ENCODE measurements at regions not wholly inside any gene's neighbourhood (a gene's known extent, or its start where the extent isn't known, plus 50 kb on each side); places are given as distances from the start of the nearest gene placed in this dataset.
"Not testable (repeated sequence)": the region's sequence is repeated elsewhere in the genome, so short reads cannot be mapped to it uniquely, and the experiment has no call there.

GRCh38 chr14:53723221-53723620 lies 233.4 kb downstream of the BMP4 start:
- H3K4me3 ChIP-seq (ENCODE audit: insufficient read depth, low read depth, low read length, poor library complexity, severe bottlenecking): no peak overlapping the region
- H3K36me3 ChIP-seq (ENCODE audit: control insufficient read depth, insufficient read depth, low read length): no peaks in the 10 kb centered on the region
- H3K27ac ChIP-seq (ENCODE audit: insufficient read depth, low read length, poor library complexity, severe bottlenecking): no peak overlapping the region
- no peaks in the 10 kb centered on the region for H3K9me3 ChIP-seq (ENCODE audit: control insufficient read depth, low read length)
- DNase-seq: no peak
- H3K4me1 ChIP-seq (ENCODE audit: control insufficient read depth, insufficient read depth, low read length, poor library complexity, severe bottlenecking): no peaks in the 10 kb centered on the region
- no peaks in the 10 kb centered on the region for H3K27me3 ChIP-seq (replicated peaks; ENCODE audit: control insufficient read depth, insufficient read depth, low read length, poor library complexity, severe bottlenecking)

- H3K36me3 ChIP-seq (ENCODE audit: control insufficient read depth, insufficient read depth, low read length): no peaks in the 10 kb centered on the region
- H3K9me3 ChIP-seq (ENCODE audit: control insufficient read depth, low read length): no peaks in the 10 kb centered on the region
- no peak overlapping the region for H3K27ac ChIP-seq (ENCODE audit: insufficient read depth, low read length, poor library complexity, severe bottlenecking)
- H3K4me1 ChIP-seq (ENCODE audit: control insufficient read depth, insufficient read depth, low read length, poor library complexity, severe bottlenecking): no peaks in the 10 kb centered on the region
- DNase-seq: no peak
- no peak overlapping the region for H3K4me3 ChIP-seq (ENCODE audit: insufficient read depth, low read depth, low read length, poor library complexity, severe bottlenecking)
- H3K27me3 ChIP-seq (replicated peaks; ENCODE audit: control insufficient read depth, insufficient read depth, low read length, poor library complexity, severe bottlenecking): no peaks in the 10 kb centered on the region
These were observed 237.1 kb downstream of the BMP4 start for GRCh38 chr14:53719536-53719935.

- H3K36me3 ChIP-seq (ENCODE audit: control insufficient read depth, insufficient read depth, low read length): no peaks in the 10 kb centered on the region
- no peak for DNase-seq
- H3K9me3 ChIP-seq (ENCODE audit: control insufficient read depth, low read length): no peaks in the 10 kb centered on the region
- no peaks in the 10 kb centered on the region for H3K4me1 ChIP-seq (ENCODE audit: control insufficient read depth, insufficient read depth, low read length, poor library complexity, severe bottlenecking)
- no peaks in the 10 kb centered on the region for H3K27me3 ChIP-seq (replicated peaks; ENCODE audit: control insufficient read depth, insufficient read depth, low read length, poor library complexity, severe bottlenecking)
- no peak overlapping the region for H3K27ac ChIP-seq (ENCODE audit: insufficient read depth, low read length, poor library complexity, severe bottlenecking)
- H3K4me3 ChIP-seq (ENCODE audit: insufficient read depth, low read depth, low read length, poor library complexity, severe bottlenecking): no peak overlapping the region
These were observed 240.0 kb downstream of the BMP4 start for GRCh38 chr14:53716578-53716977.

- no peak for DNase-seq
- Histone ChIP-seq H3K27ac (ENCODE audit: insufficient read depth, low read length, poor library complexity, severe bottlenecking) (no peak overlapping the region), H3K4me1 (ENCODE audit: control insufficient read depth, insufficient read depth, low read length, poor library complexity, severe bottlenecking) (no peaks in the 10 kb centered on the region), H3K36me3 (ENCODE audit: control insufficient read depth, insufficient read depth, low read length) (no peaks in the 10 kb centered on the region), H3K4me3 (ENCODE audit: insufficient read depth, low read depth, low read length, poor library complexity, severe bottlenecking) (no peak overlapping the region), H3K27me3 (replicated peaks; ENCODE audit: control insufficient read depth, insufficient read depth, low read length, poor library complexity, severe bottlenecking) (no peaks in the 10 kb centered on the region), H3K9me3 (ENCODE audit: control insufficient read depth, low read length) (no peaks in the 10 kb centered on the region)
These were observed 241.4 kb downstream of the BMP4 start for GRCh38 chr14:53715193-53715721.

- no peaks in the 10 kb centered on the region for H3K4me1 ChIP-seq (ENCODE audit: control insufficient read depth, insufficient read depth, low read length, poor library complexity, severe bottlenecking)
- no peaks in the 10 kb centered on the region for H3K36me3 ChIP-seq (ENCODE audit: control insufficient read depth, insufficient read depth, low read length)
- H3K9me3 ChIP-seq (ENCODE audit: control insufficient read depth, low read length): no peaks in the 10 kb centered on the region
- H3K27ac ChIP-seq (ENCODE audit: insufficient read depth, low read length, poor library complexity, severe bottlenecking): no peak overlapping the region
- no peak overlapping the region for H3K4me3 ChIP-seq (ENCODE audit: insufficient read depth, low read depth, low read length, poor library complexity, severe bottlenecking)
- no peaks in the 10 kb centered on the region for H3K27me3 ChIP-seq (replicated peaks; ENCODE audit: control insufficient read depth, insufficient read depth, low read length, poor library complexity, severe bottlenecking)
- DNase-seq: no peak
These were observed 242.0 kb downstream of the BMP4 start for GRCh38 chr14:53714495-53715192.

GRCh38 chr14:53712901-53713300 lies 243.7 kb downstream of the BMP4 start:
- not testable (repeated sequence) for H3K4me1 ChIP-seq (ENCODE audit: control insufficient read depth, insufficient read depth, low read length, poor library complexity, severe bottlenecking); H3K27ac ChIP-seq (ENCODE audit: insufficient read depth, low read length, poor library complexity, severe bottlenecking); H3K9me3 ChIP-seq (ENCODE audit: control insufficient read depth, low read length); H3K27me3 ChIP-seq (replicated peaks; ENCODE audit: control insufficient read depth, insufficient read depth, low read length, poor library complexity, severe bottlenecking); H3K4me3 ChIP-seq (ENCODE audit: insufficient read depth, low read depth, low read length, poor library complexity, severe bottlenecking); DNase-seq; H3K36me3 ChIP-seq (ENCODE audit: control insufficient read depth, insufficient read depth, low read length)

- no peaks in the 10 kb centered on the region for H3K27me3 ChIP-seq (replicated peaks; ENCODE audit: control insufficient read depth, insufficient read depth, low read length, poor library complexity, severe bottlenecking)
- DNase-seq: no peak
- no peak overlapping the region for H3K27ac ChIP-seq (ENCODE audit: insufficient read depth, low read length, poor library complexity, severe bottlenecking)
- H3K36me3 ChIP-seq (ENCODE audit: control insufficient read depth, insufficient read depth, low read length): no peaks in the 10 kb centered on the region
- H3K4me1 ChIP-seq (ENCODE audit: control insufficient read depth, insufficient read depth, low read length, poor library complexity, severe bottlenecking): no peaks in the 10 kb centered on the region
- H3K4me3 ChIP-seq (ENCODE audit: insufficient read depth, low read depth, low read length, poor library complexity, severe bottlenecking): no peak overlapping the region
- H3K9me3 ChIP-seq (ENCODE audit: control insufficient read depth, low read length): no peaks in the 10 kb centered on the region
These were observed 245.4 kb downstream of the BMP4 start for GRCh38 chr14:53711205-53711604.

- Histone ChIP-seq H3K4me3 (ENCODE audit: insufficient read depth, low read depth, low read length, poor library complexity, severe bottlenecking) (no peak overlapping the region), H3K4me1 (ENCODE audit: control insufficient read depth, insufficient read depth, low read length, poor library complexity, severe bottlenecking) (no peaks in the 10 kb centered on the region), H3K27ac (ENCODE audit: insufficient read depth, low read length, poor library complexity, severe bottlenecking) (no peak overlapping the region), H3K9me3 (ENCODE audit: control insufficient read depth, low read length) (no peaks in the 10 kb centered on the region), H3K27me3 (replicated peaks; ENCODE audit: control insufficient read depth, insufficient read depth, low read length, poor library complexity, severe bottlenecking) (no peaks in the 10 kb centered on the region), H3K36me3 (ENCODE audit: control insufficient read depth, insufficient read depth, low read length) (no peaks in the 10 kb centered on the region)
- no peak for DNase-seq
These were observed 246.0 kb downstream of the BMP4 start for GRCh38 chr14:53710615-53711014.

- Histone ChIP-seq H3K27me3 (replicated peaks; ENCODE audit: control insufficient read depth, insufficient read depth, low read length, poor library complexity, severe bottlenecking) (no peaks in the 10 kb centered on the region), H3K36me3 (ENCODE audit: control insufficient read depth, insufficient read depth, low read length) (no peaks in the 10 kb centered on the region), H3K9me3 (ENCODE audit: control insufficient read depth, low read length) (no peaks in the 10 kb centered on the region), H3K4me3 (ENCODE audit: insufficient read depth, low read depth, low read length, poor library complexity, severe bottlenecking) (no peak overlapping the region), H3K27ac (ENCODE audit: insufficient read depth, low read length, poor library complexity, severe bottlenecking) (no peak overlapping the region), H3K4me1 (ENCODE audit: control insufficient read depth, insufficient read depth, low read length, poor library complexity, severe bottlenecking) (no peaks in the 10 kb centered on the region)
- no peak for DNase-seq
These were observed 247.2 kb downstream of the BMP4 start for GRCh38 chr14:53709381-53709780.

- Histone ChIP-seq H3K36me3 (ENCODE audit: control insufficient read depth, insufficient read depth, low read length) (no peaks in the 10 kb centered on the region), H3K4me3 (ENCODE audit: insufficient read depth, low read depth, low read length, poor library complexity, severe bottlenecking) (no peak overlapping the region), H3K9me3 (ENCODE audit: control insufficient read depth, low read length) (no peaks in the 10 kb centered on the region), H3K4me1 (ENCODE audit: control insufficient read depth, insufficient read depth, low read length, poor library complexity, severe bottlenecking) (no peaks in the 10 kb centered on the region), H3K27ac (ENCODE audit: insufficient read depth, low read length, poor library complexity, severe bottlenecking) (no peak overlapping the region), H3K27me3 (replicated peaks; ENCODE audit: control insufficient read depth, insufficient read depth, low read length, poor library complexity, severe bottlenecking) (no peaks in the 10 kb centered on the region)
- no peak for DNase-seq
These were observed 253.2 kb downstream of the BMP4 start for GRCh38 chr14:53703457-53703856.

All from effector memory CD4-positive, alpha-beta T cell (primary cell).